ENCODE measurements at regions not wholly inside any gene's neighbourhood (a gene's known extent, or its start where the extent isn't known, plus 50 kb on each side); places are given as distances from the start of the nearest gene placed in this dataset.
A peak's percentile ranks its signal among the peaks of the same experiment; 100 is the strongest.

DNA sequence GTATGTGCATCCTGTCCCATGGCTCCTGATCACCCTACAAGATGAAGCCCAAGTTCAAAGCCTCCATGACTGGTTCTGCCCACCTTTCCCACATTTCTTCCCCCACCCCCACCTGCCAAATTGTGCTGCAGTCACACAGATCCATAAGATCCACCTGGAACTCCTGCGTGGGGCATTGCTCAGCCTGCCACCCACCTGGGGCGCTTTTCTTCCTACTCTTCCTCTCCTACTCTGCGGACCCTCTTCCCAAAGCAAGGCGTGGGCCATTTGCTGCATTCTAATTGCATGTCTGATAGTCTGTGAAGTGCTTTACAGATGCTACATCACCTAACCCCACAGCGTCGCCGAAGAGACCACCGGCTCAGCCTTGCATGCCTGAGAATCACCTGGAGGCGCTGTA, 402.4 kb upstream of the ID2 start:
- DNase-seq: no peak
- WGBS (ENCODE audit: insufficient coverage): 100% methylated on average over 4 of the region's 9 CpGs
- Mint-ChIP-seq H3K9me3 (no peaks in the 10 kb centered on the region), H3K4me1 (peaks cover 31% of the 10 kb centered on the region), H3K27me3 (ENCODE audit: low read depth in 3 of 3) (peaks cover 0 to 6% (median 2%) of the 10 kb centered on the region in 3 donors), H3K36me3 (peaks cover 2 to 3% of the 10 kb centered on the region in 2 donors), H3K27ac (no peak overlapping the region), H3K4me3 (no peak overlapping the region)
- Histone ChIP-seq H3K36me3 (replicated peaks in 1 of 2; ENCODE audit: control insufficient read depth in 1 of 2, insufficient read depth in 2 of 2, low read length in 2 of 2) (no peaks in the 10 kb centered on the region), H3K27ac (ENCODE audit: low read depth in 1 of 2, low read length in 2 of 2) (no peak overlapping the region), H3K4me2 (replicated peaks; ENCODE audit: extremely low read depth, low read length, poor library complexity, severe bottlenecking) (no peak overlapping the region), H3K4me3 (replicated peaks in 1 of 3; ENCODE audit: low read depth in 2 of 3, low read length in 3 of 3) (no peak overlapping the region), H3K9ac (ENCODE audit: insufficient read depth, low read length, poor library complexity, severe bottlenecking) (no peak overlapping the region), H3K4me1 (ENCODE audit: control insufficient read depth in 1 of 2, insufficient read depth in 2 of 2, low read length in 2 of 2) (peaks cover 10 to 14% of the 10 kb centered on the region in 2 donors), H3K27me3 (ENCODE audit: control insufficient read depth in 2 of 2, insufficient read depth in 2 of 2, low read length in 2 of 2) (no peaks in the 10 kb centered on the region), H3K9me3 (replicated peaks in 1 of 2; ENCODE audit: control insufficient read depth in 1 of 2, insufficient read depth in 1 of 2, low read length in 2 of 2) (no peaks in the 10 kb centered on the region), H4K20me1 (ENCODE audit: insufficient read depth, low read length) (no peaks in the 10 kb centered on the region), H3K79me2 (ENCODE audit: insufficient read depth, low read length) (no peaks in the 10 kb centered on the region), H2AFZ (ENCODE audit: insufficient read depth, low read depth, low read length, poor library complexity, severe bottlenecking) (no peak overlapping the region)
- TF ChIP-seq, protein P1, sequence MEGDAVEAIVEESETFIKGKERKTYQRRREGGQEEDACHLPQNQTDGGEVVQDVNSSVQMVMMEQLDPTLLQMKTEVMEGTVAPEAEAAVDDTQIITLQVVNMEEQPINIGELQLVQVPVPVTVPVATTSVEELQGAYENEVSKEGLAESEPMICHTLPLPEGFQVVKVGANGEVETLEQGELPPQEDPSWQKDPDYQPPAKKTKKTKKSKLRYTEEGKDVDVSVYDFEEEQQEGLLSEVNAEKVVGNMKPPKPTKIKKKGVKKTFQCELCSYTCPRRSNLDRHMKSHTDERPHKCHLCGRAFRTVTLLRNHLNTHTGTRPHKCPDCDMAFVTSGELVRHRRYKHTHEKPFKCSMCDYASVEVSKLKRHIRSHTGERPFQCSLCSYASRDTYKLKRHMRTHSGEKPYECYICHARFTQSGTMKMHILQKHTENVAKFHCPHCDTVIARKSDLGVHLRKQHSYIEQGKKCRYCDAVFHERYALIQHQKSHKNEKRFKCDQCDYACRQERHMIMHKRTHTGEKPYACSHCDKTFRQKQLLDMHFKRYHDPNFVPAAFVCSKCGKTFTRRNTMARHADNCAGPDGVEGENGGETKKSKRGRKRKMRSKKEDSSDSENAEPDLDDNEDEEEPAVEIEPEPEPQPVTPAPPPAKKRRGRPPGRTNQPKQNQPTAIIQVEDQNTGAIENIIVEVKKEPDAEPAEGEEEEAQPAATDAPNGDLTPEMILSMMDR (IDR thresholded peaks at IDR 0.05): no peak
- intact Hi-C loops (cut with micrococcal nuclease): no loop called here

DNA sequence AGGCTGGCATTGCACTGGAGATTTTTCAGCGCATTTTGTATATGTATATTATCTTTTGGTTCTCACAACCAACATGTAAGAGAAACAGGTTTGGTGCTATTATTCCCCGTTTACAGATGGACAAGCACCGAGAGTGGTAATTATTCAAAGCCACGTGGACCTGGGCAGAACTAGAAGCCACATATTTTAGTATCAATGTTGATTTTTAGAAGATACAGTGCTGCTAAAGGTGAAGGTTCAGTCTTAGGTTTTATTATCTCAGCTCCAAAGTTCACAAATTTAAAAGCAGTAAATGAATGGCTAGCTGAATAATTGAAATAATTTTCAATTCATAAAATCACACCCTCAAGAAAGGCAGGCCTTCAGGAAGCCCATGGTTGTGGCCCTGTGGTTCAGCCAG, 400.6 kb upstream of the ID2 start:
- DNase-seq: no peak
- H4K20me1 ChIP-seq (ENCODE audit: insufficient read depth, low read length): no peaks in the 10 kb centered on the region
- H2AFZ ChIP-seq (ENCODE audit: insufficient read depth, low read depth, low read length, poor library complexity, severe bottlenecking): peak overlapping the region; percentile 17
- no peaks in the 10 kb centered on the region for H3K27me3 ChIP-seq (ENCODE audit: control insufficient read depth in 2 of 2, insufficient read depth in 2 of 2, low read length in 2 of 2)
- Mint-ChIP-seq H3K36me3 (peaks cover 3 to 4% of the 10 kb centered on the region in 2 donors), H3K27me3 (ENCODE audit: low read depth in 3 of 3) (peaks cover 0 to 6% (median 0%) of the 10 kb centered on the region in 3 donors), H3K9me3 (no peaks in the 10 kb centered on the region), H3K4me3 (no peak overlapping the region), H3K4me1 (peaks cover 23% of the 10 kb centered on the region), H3K27ac (peak overlapping the region in 1 of 7 donors; percentile 37)
- H3K4me2 ChIP-seq (replicated peaks; ENCODE audit: extremely low read depth, low read length, poor library complexity, severe bottlenecking): no peak overlapping the region
- peaks cover 10 to 14% of the 10 kb centered on the region in 2 donors for H3K4me1 ChIP-seq (ENCODE audit: control insufficient read depth in 1 of 2, insufficient read depth in 2 of 2, low read length in 2 of 2)
- H3K9me3 ChIP-seq (replicated peaks in 1 of 2; ENCODE audit: control insufficient read depth in 1 of 2, insufficient read depth in 1 of 2, low read length in 2 of 2): no peaks in the 10 kb centered on the region
- no peaks in the 10 kb centered on the region for H3K36me3 ChIP-seq (replicated peaks in 1 of 2; ENCODE audit: control insufficient read depth in 1 of 2, insufficient read depth in 2 of 2, low read length in 2 of 2)
- no peak overlapping the region for H3K9ac ChIP-seq (ENCODE audit: insufficient read depth, low read length, poor library complexity, severe bottlenecking)
- no peaks in the 10 kb centered on the region for H3K79me2 ChIP-seq (ENCODE audit: insufficient read depth, low read length)
- intact Hi-C loops (cut with micrococcal nuclease): no loop called here
- H3K4me3 ChIP-seq (replicated peaks in 1 of 3; ENCODE audit: low read depth in 2 of 3, low read length in 3 of 3): no peak overlapping the region
- WGBS (ENCODE audit: insufficient coverage): no CpG with 5 or more reads among the region's 4 CpGs
- no peak overlapping the region for H3K27ac ChIP-seq (ENCODE audit: low read depth in 1 of 2, low read length in 2 of 2)
- TF ChIP-seq, protein P1 (IDR thresholded peaks at IDR 0.05): no peak

Measured in CD14-positive monocyte (primary cell).